A673 (cell line): ENCODE measurements at regions not wholly inside any gene's neighbourhood (a gene's known extent, or its start where the extent isn't known, plus 50 kb on each side); places are given as distances from the start of the nearest gene placed in this dataset.
"Not testable (repeated sequence)": the region's sequence is repeated elsewhere in the genome, so short reads cannot be mapped to it uniquely, and the experiment has no call there.

ENCODE experiments used
- CTCF ChIP-seq: fragments of 300-800, 200-600 bp; sonication (generic); conservative IDR thresholded peaks from 2 replicates; pipeline ENCODE4 v1.5.1; 2017; ENCODE audit warnings: low read depth, mild to moderate bottlenecking, antibody characterized with exemption, low read length, moderate library complexity, mixed read lengths
- EZH2 ChIP-seq: fragments of 200-600 bp; sonication (generic); IDR thresholded peaks from 2 replicates; pipeline ENCODE4 v1.6.1; 2017; ENCODE audit warnings: borderline replicate concordance, low read depth, mild to moderate bottlenecking, mixed read lengths, antibody characterized with exemption, low read length; ENCODE audit not compliant: poor library complexity, severe bottlenecking

- not testable (repeated sequence) for TF ChIP-seq CTCF, EZH2
Observed at GRCh38 chr7:35955735-35956134, 154.9 kb downstream of the SEPTIN7 start.
